Erythroblast (primary cell): ENCODE measurements at regions not wholly inside any gene's neighbourhood (a gene's known extent, or its start where the extent isn't known, plus 50 kb on each side); places are given as distances from the start of the nearest gene placed in this dataset.

ENCODE experiments used
- DNase-seq, 2 experiments: peaks; one replicate each; lab custom pipeline; 2025; lab: John Stamatoyannopoulos, UW
- GATA1 ChIP-seq: IDR thresholded peaks from 2 replicates; pipeline ENCODE4 v1.6.1; 2011; ENCODE audit warnings: low read depth, mild to moderate bottlenecking, control low read depth, low read length, moderate library complexity
- POLR2A ChIP-seq: IDR thresholded peaks from 2 replicates; pipeline ENCODE4 v1.6.1; 2011; ENCODE audit warnings: mild to moderate bottlenecking, low read length

DNA sequence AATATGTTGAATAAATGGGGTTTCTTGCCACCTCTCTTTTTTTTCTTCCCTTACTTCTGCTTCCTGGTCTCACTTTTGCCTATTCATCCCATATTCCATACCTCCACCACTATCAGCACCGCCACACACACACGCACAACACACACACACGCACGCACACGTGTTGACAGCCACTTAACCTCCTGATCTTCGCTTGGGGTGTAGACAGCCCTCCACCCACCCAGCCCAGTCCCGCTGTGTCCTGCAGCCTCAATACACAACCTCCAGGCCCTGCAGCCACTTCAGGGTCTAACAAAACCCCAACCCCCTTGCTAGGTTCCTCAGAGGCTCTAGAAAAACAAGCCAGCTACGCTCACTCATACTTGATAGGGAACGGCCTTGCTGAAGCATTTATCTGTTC, 72.3 kb downstream of the LINC00237 start:
- no peak for DNase-seq
- TF ChIP-seq POLR2A = no peak
- no peak for TF ChIP-seq GATA1

DNA sequence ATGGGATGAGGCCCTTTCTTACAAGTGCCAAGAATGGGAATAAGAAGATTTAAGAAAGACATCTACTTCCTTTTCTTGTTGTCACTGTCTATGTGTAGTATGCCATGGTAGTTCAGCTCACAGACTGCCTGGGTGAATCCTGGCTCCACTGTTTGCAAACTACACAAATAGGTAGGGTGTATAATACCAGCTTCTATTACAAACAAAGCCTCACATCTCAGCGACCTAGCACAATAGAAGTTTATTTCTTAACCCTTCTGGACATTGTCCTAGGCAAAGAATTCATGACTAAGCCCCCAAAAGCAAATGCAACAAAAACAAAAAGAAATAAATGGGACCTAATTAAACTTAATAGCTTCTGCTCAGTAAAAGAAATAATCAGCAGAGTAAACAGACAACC, 74.5 kb downstream of the LINC00237 start:
- DNase-seq = no peak
- TF ChIP-seq GATA1 (no peak), POLR2A (no peak)

GRCh38 chr20:21029341-21029740, 76.8 kb downstream of the LINC00237 start:
- TF ChIP-seq POLR2A (no peak), GATA1 (no peak)
- no peak for DNase-seq

GRCh38 chr20:21028921-21029320, 77.2 kb downstream of the LINC00237 start:
- DNase-seq = no peak
- TF ChIP-seq GATA1 (no peak), POLR2A (no peak)

DNA sequence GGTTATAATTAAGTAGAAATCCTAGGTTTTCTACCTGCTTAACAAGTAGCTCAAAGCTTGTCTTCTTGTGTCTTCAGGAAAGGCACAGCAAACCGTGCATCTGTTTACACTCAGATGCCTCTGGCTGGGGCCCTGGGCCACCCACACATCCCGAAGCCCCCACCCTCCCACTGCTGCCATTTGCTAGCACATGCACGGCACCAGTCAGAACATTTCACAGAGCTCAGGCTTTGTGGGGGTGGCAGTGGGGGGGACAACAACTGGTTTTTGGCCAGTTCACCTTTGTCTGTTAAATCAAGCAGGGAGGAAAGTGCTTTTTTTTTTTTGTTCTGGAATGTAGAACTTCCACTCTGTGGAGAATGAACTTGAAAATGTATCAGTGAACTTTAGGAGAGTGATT, 77.7 kb downstream of the LINC00237 start:
- DNase-seq = no peak
- no peak for TF ChIP-seq POLR2A
- no peak for TF ChIP-seq GATA1

DNA sequence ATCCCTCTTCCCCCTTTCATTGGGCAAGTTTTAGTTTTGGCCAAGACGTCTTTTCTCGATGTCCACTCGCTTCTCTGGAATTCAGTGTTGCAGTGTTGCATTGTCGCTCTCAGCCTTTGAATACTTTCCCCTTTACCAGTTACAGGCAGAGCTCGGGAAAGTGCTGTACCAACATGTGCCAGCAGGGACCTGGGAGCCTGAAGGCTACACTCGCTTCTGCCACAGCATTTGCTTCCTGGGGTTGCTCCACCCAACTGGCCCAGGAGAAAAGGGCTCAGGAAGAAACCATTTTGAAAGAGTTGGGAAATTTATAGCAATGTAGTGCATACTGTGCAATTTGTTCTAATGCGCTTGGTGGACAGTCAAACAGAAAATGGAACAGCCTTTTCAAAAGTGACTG, 78.6 kb downstream of the LINC00237 start:
- TF ChIP-seq GATA1 (no peak), POLR2A (no peak)
- no peak for DNase-seq

GRCh38 chr20:21026951-21027350, 79.2 kb downstream of the LINC00237 start:
- DNase-seq = no peak

GRCh38 chr20:21024420-21024819, 81.7 kb downstream of the LINC00237 start:
- DNase-seq = no peak
- TF ChIP-seq POLR2A (no peak), GATA1 (no peak)

More at GRCh38 chr20:21026951-21027350, 79.2 kb downstream of the LINC00237 start:
- TF ChIP-seq GATA1 (no peak), POLR2A (no peak)

GRCh38 chr20:21022925-21023324, 83.2 kb downstream of the LINC00237 start:
- DNase-seq = no peak
- TF ChIP-seq GATA1 (no peak), POLR2A (no peak)

DNA sequence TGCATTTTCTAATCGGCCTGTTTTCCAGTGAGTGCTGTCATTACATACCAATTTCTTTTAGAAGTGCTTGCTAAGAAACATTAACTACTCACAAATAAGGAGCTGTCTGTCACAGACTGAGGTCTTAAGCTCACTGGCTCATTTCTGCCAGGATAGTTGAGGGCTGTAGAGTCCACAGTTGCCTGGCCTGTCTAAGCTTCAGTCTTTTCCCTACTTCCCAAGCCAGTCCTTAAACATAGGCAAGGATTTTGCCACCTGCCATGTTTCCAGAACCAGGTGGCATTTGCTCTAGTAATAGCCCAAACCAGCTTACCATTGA, 84.7 kb downstream of the LINC00237 start:
- TF ChIP-seq POLR2A (no peak), GATA1 (no peak)
- DNase-seq = no peak

DNA sequence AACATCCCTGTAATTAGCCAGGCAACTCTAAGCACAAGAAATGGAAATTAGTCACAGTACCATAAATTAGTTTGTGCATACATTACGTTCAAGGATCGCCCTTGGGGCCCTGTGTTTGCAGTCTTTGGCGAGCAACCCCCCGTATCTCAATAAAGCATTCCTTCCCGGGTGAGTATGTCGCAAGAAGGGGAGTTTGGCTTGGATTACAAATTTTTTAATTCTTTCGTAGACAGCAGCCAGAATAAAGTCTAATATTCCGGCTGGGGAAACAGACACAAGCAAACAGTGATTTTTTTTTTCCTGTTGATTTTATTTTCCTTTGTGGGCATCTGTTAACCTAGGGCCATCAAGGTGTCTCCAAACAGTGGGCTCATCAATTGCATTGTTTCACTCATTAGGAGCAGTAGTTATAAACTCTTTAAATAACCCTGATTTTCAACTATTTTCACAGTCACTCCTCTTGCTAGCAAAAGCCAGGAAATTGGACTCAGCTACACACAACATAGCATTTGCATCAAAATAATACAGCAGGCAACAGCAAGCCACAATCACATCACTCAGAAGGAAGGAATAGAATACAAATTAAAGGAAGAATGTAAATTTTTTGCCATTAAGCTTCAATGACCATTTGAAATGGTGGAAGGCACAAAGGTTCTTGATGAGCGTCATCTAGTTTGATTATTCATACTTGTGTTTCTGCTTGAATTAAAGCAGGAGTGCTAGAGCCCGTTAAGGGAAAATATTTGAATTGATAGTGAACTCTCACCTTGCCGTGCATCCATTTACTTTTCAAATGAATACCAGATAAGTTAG, 85.3 kb downstream of the LINC00237 start:
- DNase-seq = no peak
- TF ChIP-seq GATA1 (no peak), POLR2A (no peak)

- DNase-seq = no peak
- TF ChIP-seq POLR2A (no peak), GATA1 (no peak)
Measured at GRCh38 chr20:21019814-21020658, 86.1 kb downstream of the LINC00237 start.

DNA sequence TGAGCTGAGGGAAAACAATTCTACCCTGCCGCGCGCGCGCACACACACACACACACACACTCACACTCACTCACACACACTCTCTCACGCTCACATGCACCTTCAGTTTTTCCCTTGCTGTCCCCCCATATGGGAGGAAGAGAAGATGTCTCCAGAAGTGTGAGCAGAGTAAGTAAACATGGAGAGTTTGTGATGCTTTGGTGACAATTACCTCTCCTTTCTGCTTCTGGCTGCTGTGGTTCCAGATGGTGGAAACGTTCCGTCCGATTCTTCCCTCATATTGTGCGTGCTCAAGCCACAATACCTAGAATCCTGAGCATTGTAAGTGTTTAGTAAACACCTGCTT, 86.7 kb downstream of the LINC00237 start:
- TF ChIP-seq GATA1 (no peak), POLR2A (no peak)
- no peak for DNase-seq

GRCh38 chr20:21018576-21018975, 87.6 kb downstream of the LINC00237 start:
- TF ChIP-seq POLR2A (no peak), GATA1 (no peak)
- no peak for DNase-seq
